LNCaP clone FGC (cell line): ENCODE measurements at regions not wholly inside any gene's neighbourhood (a gene's known extent, or its start where the extent isn't known, plus 50 kb on each side); places are given as distances from the start of the nearest gene placed in this dataset.

ENCODE experiments used
- DNase-seq: peaks from one replicate; pipeline ENCODE4 v3.0.0-alpha.2; 2011; ENCODE audit warnings: low read depth
- H3K4me3 ChIP-seq: 2 replicates; pipeline ENCODE4 v1.5.1; 2011; ENCODE audit warnings: mild to moderate bottlenecking, low read depth, low read length, control low read depth
- TF ChIP-seq, protein P1 (sequence below): IDR thresholded peaks from 2 replicates; pipeline ENCODE4 v1.5.1; 2012; ENCODE audit warnings: mild to moderate bottlenecking; ENCODE audit not compliant: control insufficient read depth, insufficient read depth; ENCODE audit errors: extremely low read depth

DNA sequence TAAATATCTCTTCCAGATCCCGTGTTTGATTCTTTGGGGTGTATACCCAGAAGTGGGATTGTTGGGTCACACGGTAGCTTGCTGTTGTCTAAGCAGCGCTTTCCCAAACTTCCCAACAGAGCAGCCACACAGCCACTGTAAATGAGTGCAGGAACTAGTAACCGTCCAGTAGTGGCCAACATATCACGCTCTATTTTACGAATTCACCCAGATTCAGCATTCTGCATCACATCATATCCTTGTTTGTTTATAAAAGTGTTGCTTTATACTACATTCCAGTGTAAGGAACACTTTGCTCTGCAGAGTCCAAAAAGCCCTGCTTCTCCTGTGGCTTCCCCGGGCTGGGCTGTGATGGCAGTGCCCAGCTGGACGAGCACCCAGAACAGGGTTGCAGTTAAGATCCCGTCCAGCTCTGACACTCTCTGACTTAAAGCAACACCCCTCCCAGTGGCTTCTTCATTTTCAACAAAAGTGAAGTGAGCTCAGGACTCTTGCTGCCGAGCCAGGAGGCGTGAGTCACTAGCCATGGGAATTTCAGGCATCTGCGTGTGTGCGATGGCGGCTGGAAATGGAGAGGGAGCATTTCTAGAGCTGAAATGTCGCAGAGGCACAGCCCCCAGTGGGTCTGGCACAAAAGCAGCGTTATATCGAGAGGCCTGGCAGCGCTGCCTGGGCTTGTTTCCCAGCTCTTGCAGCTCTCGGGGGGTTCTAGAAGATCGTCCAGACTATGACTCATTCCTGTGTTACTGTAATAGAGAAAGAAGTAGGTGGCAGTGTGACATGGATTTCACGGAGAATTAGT is 216.3 kb upstream of the ECI2 start:
- no peak overlapping the region for H3K4me3 ChIP-seq
- TF ChIP-seq, protein P1, sequence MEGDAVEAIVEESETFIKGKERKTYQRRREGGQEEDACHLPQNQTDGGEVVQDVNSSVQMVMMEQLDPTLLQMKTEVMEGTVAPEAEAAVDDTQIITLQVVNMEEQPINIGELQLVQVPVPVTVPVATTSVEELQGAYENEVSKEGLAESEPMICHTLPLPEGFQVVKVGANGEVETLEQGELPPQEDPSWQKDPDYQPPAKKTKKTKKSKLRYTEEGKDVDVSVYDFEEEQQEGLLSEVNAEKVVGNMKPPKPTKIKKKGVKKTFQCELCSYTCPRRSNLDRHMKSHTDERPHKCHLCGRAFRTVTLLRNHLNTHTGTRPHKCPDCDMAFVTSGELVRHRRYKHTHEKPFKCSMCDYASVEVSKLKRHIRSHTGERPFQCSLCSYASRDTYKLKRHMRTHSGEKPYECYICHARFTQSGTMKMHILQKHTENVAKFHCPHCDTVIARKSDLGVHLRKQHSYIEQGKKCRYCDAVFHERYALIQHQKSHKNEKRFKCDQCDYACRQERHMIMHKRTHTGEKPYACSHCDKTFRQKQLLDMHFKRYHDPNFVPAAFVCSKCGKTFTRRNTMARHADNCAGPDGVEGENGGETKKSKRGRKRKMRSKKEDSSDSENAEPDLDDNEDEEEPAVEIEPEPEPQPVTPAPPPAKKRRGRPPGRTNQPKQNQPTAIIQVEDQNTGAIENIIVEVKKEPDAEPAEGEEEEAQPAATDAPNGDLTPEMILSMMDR = no peak
- DNase-seq = no peak

DNA sequence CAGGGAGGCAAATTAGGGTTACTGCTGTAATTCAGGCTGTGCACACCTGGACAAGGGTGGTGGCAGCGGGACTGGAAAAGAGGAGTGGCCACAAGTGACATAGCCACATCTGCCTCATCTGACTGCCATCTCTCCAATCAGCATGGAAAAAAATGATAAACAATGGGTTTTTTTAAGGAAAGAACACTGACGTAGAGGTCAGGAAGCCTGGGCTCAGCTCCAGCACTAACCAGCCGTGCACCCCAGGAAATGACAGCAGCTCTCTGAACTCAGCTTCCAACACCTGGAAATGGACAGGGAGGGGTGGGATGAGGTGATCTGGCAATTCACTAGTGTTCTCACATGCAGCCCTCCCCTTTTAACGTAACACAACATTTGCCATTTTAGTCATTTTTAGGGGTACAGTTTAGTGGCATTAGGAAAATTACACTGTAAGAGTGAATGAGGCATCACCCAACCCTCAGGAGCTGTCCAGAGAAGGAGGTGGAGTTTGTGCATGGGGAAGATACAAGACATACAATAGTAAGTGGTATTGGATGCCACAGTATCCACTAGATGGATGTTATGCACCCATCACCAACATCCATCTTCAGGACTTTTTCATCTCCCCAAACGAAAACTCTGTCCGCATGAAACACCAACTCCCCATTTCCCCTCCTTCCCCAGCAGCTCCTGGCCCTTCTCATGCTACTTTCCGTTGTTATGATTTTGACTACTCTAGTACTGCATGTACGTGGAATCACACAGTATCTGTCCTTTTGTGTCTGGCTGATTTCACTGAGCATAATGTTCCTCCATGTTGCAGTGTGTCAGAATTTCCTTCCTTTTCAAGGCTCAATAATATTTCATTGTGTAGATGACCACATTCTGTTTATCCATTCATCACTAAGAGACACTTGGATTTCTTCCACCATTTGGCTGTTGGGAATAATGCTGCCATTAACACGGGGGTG is 215.5 kb upstream of the ECI2 start:
- no peak overlapping the region for H3K4me3 ChIP-seq
- TF ChIP-seq, protein P1 = no peak
- DNase-seq = no peak

DNA sequence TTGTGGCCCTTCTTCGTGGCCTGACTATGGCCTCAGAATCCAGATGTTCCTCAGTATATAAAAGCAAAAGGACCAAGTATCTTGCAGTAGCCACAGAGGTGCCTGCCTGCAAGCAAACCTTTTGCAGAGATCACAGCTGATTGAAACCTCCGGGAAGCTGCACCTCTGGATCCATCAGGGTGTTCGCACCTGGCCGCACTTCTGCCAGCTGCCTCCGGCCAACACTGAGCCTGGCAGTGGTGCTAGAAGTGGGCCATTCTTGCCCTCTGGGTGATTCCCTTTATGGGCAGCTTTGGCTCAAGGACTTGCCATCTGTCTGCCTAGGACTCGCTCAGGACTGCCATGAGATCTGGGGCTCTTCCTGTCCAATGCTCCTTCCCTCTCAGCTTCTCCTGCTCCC is 214.6 kb upstream of the ECI2 start:
- TF ChIP-seq, protein P1 = no peak
- no peak for DNase-seq
- H3K4me3 ChIP-seq = no peak overlapping the region

DNA sequence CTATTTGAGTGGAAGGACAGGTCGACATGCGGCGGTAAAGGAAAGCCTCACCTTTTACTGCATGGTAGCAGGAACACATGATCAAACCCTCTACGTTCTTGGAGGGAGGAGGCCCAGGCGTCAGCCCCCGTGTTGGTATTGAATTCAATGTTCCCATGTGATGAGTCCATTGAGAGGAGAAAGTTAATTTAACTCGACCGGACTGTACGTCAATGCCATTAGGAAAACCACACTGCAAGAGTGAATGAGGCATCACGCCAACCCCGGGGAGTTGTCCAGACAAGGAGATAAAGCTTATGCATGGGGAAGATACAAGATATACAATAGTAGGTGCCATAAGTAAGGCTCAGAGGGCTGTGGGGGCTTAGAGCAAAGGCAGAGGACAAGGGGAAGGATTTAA is 213.9 kb upstream of the ECI2 start:
- TF ChIP-seq, protein P1 = no peak
- H3K4me3 ChIP-seq = no peak overlapping the region
- no peak for DNase-seq

DNA sequence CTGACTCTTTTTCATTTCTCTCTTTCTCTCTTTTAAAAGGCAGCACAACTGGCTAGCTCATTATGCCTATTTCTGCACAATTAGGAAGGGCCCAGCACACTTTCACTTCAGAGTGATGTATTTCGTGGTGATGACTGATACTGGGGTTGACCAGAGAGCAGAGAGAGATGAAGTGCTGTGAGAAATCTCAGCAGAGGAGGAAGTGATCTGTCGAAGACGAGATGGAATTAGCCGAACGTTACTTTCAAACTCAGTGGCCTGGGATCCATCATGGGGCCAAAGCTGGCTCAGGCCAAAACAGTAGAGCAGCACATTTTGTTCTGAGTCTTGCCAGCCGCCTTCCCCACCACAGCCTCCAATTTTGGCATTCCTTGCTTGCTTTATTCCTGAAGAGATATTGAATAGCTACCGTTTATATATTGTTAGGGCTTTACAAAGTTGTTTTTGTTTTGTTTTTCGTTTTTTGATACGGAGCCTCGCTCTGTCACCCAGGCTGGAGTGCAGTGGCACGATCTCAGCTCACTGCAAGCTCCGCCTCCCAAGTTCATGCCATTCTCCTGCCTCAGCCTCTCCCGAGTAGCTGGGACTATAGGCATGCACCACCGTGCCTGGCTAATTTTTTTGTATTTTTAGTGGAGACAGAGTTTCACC is 213.2 kb upstream of the ECI2 start:
- no peak overlapping the region for H3K4me3 ChIP-seq
- TF ChIP-seq, protein P1 = no peak
- no peak for DNase-seq

DNA sequence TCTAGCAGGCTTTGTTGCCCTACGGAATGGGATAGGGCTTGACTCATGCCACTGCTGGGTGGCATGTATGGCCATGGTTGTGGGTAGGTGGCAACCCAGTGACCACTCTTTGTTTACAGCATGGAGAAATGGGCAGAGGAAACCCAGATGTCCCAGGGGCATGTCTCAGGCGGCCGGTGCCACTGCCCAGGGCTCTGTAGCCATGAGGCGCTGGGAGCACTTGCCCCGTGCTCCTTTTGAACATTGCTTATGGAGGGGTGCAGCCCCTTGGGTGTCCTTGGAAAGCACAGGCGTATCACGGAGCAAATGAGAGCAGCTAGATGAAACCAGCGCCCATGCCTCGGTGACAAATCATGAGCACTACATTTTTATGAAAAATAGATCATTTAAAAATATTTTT is 212.5 kb upstream of the ECI2 start:
- DNase-seq = no peak
- TF ChIP-seq, protein P1 = no peak
- no peak overlapping the region for H3K4me3 ChIP-seq
